ENCODE measurements at regions not wholly inside any gene's neighbourhood (a gene's known extent, or its start where the extent isn't known, plus 50 kb on each side); places are given as distances from the start of the nearest gene placed in this dataset.

DNA sequence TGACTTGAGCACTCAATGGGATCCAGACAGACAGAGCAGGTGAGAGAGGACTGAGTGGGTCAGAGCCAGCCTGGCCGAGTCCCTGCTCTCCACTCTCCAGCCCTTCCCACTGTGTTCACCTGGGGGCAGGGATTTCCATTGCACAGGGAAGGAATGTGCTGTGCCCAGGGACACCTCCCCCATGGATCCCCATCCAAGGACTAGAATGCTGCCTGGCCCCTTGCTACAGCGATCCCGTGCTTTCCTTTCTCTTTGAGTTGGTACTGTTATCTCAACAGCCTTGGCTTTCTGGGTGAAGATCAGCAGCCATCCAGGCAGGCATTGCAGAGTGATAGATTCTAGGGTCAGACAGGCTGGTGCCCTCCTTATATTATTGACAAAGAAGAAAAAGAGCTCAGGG, 60.3 kb upstream of the DLK1 start:
- ChIA-PET CTCF (no interaction called here), POLR2A (ENCODE audit: low non-redundant PET) (no interaction called here)
- no peak overlapping the region for H3K27ac ChIP-seq
- DNase-seq (ENCODE audit: low spot score) = no peak
- no peak for TF ChIP-seq CTCF (conservative IDR thresholded peaks at IDR 0.05; ENCODE audit: low read depth)

DNA sequence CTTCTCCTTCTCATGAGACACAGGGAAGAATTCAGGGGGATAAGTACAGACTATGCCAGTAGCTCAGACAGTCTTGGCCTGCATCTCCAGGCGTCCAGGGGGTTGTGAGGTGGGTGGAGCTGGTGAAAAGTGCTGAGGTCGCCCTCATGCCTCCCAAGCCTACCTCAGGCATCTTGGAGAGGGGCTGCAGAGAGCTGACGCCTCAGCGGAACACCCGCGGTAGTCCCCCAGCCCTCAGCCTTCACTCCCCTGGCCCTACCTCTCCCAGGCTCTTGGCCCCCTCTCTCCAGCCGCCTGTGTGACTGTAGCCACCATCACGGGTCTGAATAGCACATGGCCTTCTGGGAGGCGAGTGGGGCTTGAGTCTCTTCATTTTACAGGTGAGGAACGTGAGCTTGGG, 59.8 kb upstream of the DLK1 start:
- no peak overlapping the region for H3K27ac ChIP-seq
- TF ChIP-seq CTCF (conservative IDR thresholded peaks at IDR 0.05; ENCODE audit: low read depth) = no peak
- no peak for DNase-seq (ENCODE audit: low spot score)
- CTCF ChIA-PET = no interaction called here
- POLR2A ChIA-PET (ENCODE audit: low non-redundant PET) = no interaction called here

DNA sequence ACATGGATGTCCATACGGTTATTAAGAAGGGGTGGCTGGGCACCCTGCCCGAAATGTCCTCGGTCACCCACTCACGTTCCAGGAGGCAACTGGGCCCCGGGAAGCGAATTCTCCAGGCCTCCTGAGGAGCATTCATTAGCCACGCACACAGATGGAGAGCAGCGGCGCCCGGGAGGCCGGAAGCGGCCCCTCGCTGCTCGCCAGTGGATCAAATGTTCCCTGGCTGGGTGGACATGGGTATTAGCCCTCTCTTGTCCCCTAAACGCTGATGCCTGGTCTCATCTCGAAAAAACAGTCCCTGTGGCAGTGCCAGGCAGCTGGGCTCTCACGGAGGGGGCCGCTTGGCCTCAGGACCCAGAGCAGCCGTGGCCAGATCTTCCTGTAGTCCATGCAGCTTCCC, 59.0 kb upstream of the DLK1 start:
- no peak for TF ChIP-seq CTCF (conservative IDR thresholded peaks at IDR 0.05; ENCODE audit: low read depth)
- CTCF ChIA-PET = no interaction called here
- H3K27ac ChIP-seq = no peak overlapping the region
- POLR2A ChIA-PET (ENCODE audit: low non-redundant PET) = no interaction called here
- DNase-seq (ENCODE audit: low spot score) = no peak

DNA sequence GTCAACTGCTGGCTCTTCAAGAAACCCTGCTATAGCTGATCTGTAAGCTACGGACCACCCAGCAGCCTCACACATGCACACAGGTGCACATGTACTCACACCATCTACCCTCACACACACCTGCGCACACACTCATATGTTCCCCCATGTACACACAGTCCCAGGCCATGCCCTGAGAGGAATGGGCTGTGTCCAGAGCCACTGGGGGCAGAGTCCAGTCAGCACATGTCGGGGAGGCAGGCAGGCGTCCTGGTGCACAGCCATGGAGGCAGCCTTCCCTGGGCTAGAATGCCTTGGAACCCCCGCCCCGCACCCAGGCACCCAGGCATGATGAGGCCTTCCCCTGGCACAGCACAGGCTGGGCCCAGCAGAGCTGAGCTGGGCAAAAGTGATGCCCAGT, 58.3 kb upstream of the DLK1 start:
- no peak for TF ChIP-seq CTCF (conservative IDR thresholded peaks at IDR 0.05; ENCODE audit: low read depth)
- DNase-seq (ENCODE audit: low spot score) = no peak
- POLR2A ChIA-PET (ENCODE audit: low non-redundant PET) = no interaction called here
- CTCF ChIA-PET = no interaction called here
- H3K27ac ChIP-seq = no peak overlapping the region

DNA sequence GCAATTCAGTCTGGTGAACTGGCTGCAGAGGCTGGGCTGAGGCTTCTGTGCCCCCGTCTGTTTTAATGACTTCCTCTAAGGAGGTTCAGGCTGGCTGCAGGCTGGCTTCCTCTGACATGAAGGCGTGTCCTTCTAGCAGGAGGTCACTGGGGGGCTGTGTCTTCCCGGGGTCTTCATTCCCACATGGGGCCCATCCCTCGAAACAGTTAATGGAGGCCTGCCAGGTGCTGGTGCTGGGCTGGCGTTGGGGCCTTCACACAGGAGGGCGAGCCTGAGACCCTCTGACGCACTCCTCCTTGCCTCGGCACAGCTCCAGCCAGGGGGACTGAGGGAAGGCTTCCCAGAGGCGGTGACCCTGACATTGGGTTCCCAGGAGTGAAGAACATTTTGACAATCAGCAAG, 57.7 kb upstream of the DLK1 start:
- ChIA-PET CTCF (no interaction called here), POLR2A (ENCODE audit: low non-redundant PET) (no interaction called here)
- no peak for TF ChIP-seq CTCF (conservative IDR thresholded peaks at IDR 0.05; ENCODE audit: low read depth)
- no peak overlapping the region for H3K27ac ChIP-seq
- DNase-seq (ENCODE audit: low spot score) = no peak

DNA sequence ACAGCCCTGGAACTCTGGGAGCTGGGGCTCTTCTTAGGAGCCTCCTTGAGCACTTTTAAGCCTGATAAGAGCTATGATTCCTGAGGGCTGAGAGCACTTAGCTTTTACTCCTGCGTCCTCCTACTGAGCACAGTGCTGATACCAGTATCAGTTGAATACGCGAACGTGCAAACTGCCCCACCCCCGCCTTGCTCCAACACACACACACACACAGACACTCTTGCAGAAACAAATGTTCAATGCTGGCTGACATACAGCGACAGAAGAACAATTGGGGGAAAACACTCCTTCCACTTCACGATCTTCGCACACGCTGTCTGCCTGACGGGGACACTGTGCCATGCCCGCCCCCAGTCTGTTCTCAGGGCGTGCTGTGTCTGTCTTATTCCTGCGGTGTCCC, 57.2 kb upstream of the DLK1 start:
- H3K27ac ChIP-seq = no peak overlapping the region
- ChIA-PET POLR2A (ENCODE audit: low non-redundant PET) (no interaction called here), CTCF (no interaction called here)
- no peak for TF ChIP-seq CTCF (conservative IDR thresholded peaks at IDR 0.05; ENCODE audit: low read depth)
- DNase-seq (ENCODE audit: low spot score) = no peak
